B cell (primary cell): ENCODE measurements at regions not wholly inside any gene's neighbourhood (a gene's known extent, or its start where the extent isn't known, plus 50 kb on each side); places are given as distances from the start of the nearest gene placed in this dataset.

ENCODE experiments used
- ATAC-seq: fragments of 200-7000 bp; cut with Tn5 transposase; one replicate; pipeline ENCODE4 v1.10.0; 2021; ENCODE audit warnings: low read depth, mild to moderate bottlenecking, moderate number of reproducible peaks, moderate library complexity
- CTCF ChIA-PET: fragments of 350-600 bp; sonication (Branson Sonifier 250); formaldehyde crosslinking; loops from one replicate; lab custom pipeline; 2021; ENCODE audit warnings: antibody characterized with exemption, inconsistent platforms; lab: Charles Lee
- POLR2A ChIA-PET: fragments of 350-600 bp; sonication (Branson Sonifier 250); formaldehyde crosslinking; loops from one replicate; lab custom pipeline; 2021; ENCODE audit warnings: antibody characterized with exemption; lab: Charles Lee
- DNase-seq: peaks from one replicate; pipeline ENCODE4 v3.0.0; 2013
- H2AFZ ChIP-seq: 2 replicates; pipeline ENCODE4 v1.6.1; 2012; ENCODE audit warnings: mild to moderate bottlenecking, low read depth, low read length; ENCODE audit not compliant: insufficient read depth, poor library complexity, severe bottlenecking
- H3K27ac ChIP-seq, 2 donors: 1 replicate in 1 of 2; 2 replicates in 1 of 2; pipeline ENCODE4 v1.5.1; 2012 to 2013; ENCODE audit warnings: low read length in 2 of 2, mild to moderate bottlenecking in 2 of 2, moderate library complexity in 1 of 2
- H3K27me3 ChIP-seq, 4 experiments: fragments of 200-600 bp in 1 of 4; sonication (generic) in 1 of 4; replicated peaks in 1 of 4; 1 replicate in 2 of 4; 2 replicates in 2 of 4; pipeline versions ENCODE4 v1.6.1 to v1.7.0; 2013 to 2016; ENCODE audit warnings: low read length in 3 of 4, mild to moderate bottlenecking in 2 of 4, mixed read lengths in 1 of 4, moderate library complexity in 1 of 4; ENCODE audit not compliant: insufficient read depth in 4 of 4, control insufficient read depth in 3 of 4; ENCODE audit errors: control extremely low read depth in 1 of 4
- H3K36me3 ChIP-seq, 2 experiments: replicated peaks in 1 of 2; 1 replicate in 1 of 2; 2 replicates in 1 of 2; pipeline versions ENCODE4 v1.6.1 to v1.7.1; 2013; ENCODE audit warnings: low read length in 1 of 2; ENCODE audit not compliant: insufficient read depth in 2 of 2, control insufficient read depth in 1 of 2; ENCODE audit errors: control extremely low read depth in 1 of 2, extremely low read depth in 1 of 2
- H3K4me1 ChIP-seq, 2 donors: fragments of 200-600 bp in 1 of 2; sonication (generic) in 1 of 2; 1 replicate in 1 of 2; 2 replicates in 1 of 2; pipeline versions ENCODE4 v1.5.1 to v1.6.1; 2013 to 2017; ENCODE audit warnings: low read length in 2 of 2; ENCODE audit not compliant: control insufficient read depth in 2 of 2, insufficient read depth in 2 of 2
- H3K4me2 ChIP-seq: replicated peaks from 2 replicates; pipeline ENCODE3; 2012; ENCODE audit warnings: mild to moderate bottlenecking, low read depth, low read length; ENCODE audit not compliant: poor library complexity, severe bottlenecking
- H3K4me3 ChIP-seq, 5 experiments: fragments of 200-600 bp in 1 of 5; sonication (generic) in 1 of 5; 1 replicate in 3 of 5; 2 replicates in 2 of 5; pipeline versions ENCODE4 v1.5.1 to v1.7.0; 2011 to 2016; ENCODE audit warnings: low read length in 4 of 5, mild to moderate bottlenecking in 4 of 5, low read depth in 2 of 5, control low read depth in 1 of 5, moderate library complexity in 1 of 5; ENCODE audit not compliant: insufficient read depth in 1 of 5; ENCODE audit errors: control extremely low read depth in 1 of 5, extremely low read depth in 1 of 5
- H3K79me2 ChIP-seq: fragments of 200-600 bp; sonication (generic); one replicate; pipeline ENCODE4 v1.6.0; 2016; ENCODE audit warnings: low read length; ENCODE audit not compliant: control insufficient read depth, insufficient read depth
- H3K9ac ChIP-seq: fragments of 200-600 bp; sonication (generic); 2 replicates; pipeline ENCODE4 v1.6.1; 2017; ENCODE audit warnings: mild to moderate bottlenecking, low read length, moderate library complexity
- H3K9me3 ChIP-seq, 3 donors: one replicate each; pipeline versions ENCODE4 v1.6.1 to v1.7.1; 2013; ENCODE audit warnings: low read length in 2 of 3; ENCODE audit not compliant: control insufficient read depth in 2 of 3, insufficient read depth in 1 of 3; ENCODE audit errors: control extremely low read depth in 1 of 3
- H4K20me1 ChIP-seq: 2 replicates; pipeline ENCODE4 v1.6.0; 2012; ENCODE audit warnings: mild to moderate bottlenecking, low read length; ENCODE audit not compliant: insufficient read depth, control insufficient read depth, poor library complexity, severe bottlenecking
- H3K27ac Mint-ChIP-seq: one replicate; pipeline ENCODE4 v1.8.0; 2021; ENCODE audit warnings: mixed read lengths
- H3K27me3 Mint-ChIP-seq: one replicate; pipeline ENCODE4 v1.8.0; 2021; ENCODE audit warnings: mixed read lengths
- H3K4me1 Mint-ChIP-seq: one replicate; pipeline ENCODE4 v1.8.0; 2021; ENCODE audit warnings: mixed read lengths
- H3K4me3 Mint-ChIP-seq: one replicate; pipeline ENCODE4 v1.8.0; 2021; ENCODE audit warnings: mixed read lengths
- H3K9me3 Mint-ChIP-seq: one replicate; pipeline ENCODE4 v1.8.0; 2022; ENCODE audit warnings: mixed read lengths; ENCODE audit not compliant: insufficient read depth
- CTCF ChIP-seq: fragments of 200-600 bp; IDR thresholded peaks from one replicate; pipeline ENCODE4 v1.8.0; 2022; ENCODE audit warnings: antibody characterized with exemption, mild to moderate bottlenecking
- EZH2 ChIP-seq: IDR thresholded peaks from 2 replicates; pipeline ENCODE4 v1.6.1; 2012; ENCODE audit warnings: borderline replicate concordance, low read depth, mild to moderate bottlenecking, moderate library complexity, low read length; ENCODE audit not compliant: insufficient read depth, poor library complexity, severe bottlenecking
- WGBS: methylation state at CpG from one replicate; pipeline ENCODE4 v1.1.5; 2013; ENCODE audit warnings: missing lambda C conversion rate; ENCODE audit not compliant: insufficient coverage; 5-methylcytosine and 5-hydroxymethylcytosine counted together
- intact Hi-C: fragments of 100-400 bp; cut with micrococcal nuclease; formaldehyde crosslinking; loops from one replicate; pipeline ENCODE4 v1.10.0; 2022

DNA sequence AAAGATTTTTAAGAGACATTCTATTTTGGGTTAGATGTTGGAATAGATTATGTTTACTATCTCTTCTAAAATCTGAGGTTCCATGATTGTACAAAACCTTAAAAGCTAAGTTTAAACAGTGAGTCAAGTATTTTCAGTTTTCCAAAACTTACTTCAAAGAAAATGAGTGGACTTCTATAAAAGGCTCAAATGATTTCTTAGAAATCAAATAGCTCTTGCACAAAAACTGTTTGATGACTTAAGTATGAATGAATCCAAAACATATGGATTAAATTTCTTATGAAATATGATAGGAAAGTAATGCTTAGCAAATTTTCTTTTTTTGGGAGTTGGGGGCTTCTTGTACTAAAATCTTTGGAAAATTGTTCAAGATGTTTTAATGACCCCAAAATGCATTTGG lies 837.3 kb upstream of the SLC35B3 start:
- Histone ChIP-seq H3K9me3 (no peaks in the 10 kb centered on the region), H3K36me3 (no peaks in the 10 kb centered on the region), H4K20me1 (no peaks in the 10 kb centered on the region), H3K79me2 (no peaks in the 10 kb centered on the region), H3K4me2 (no peak overlapping the region), H2AFZ (no peak overlapping the region), H3K4me3 (no peak overlapping the region), H3K9ac (no peak overlapping the region), H3K27ac (no peak overlapping the region), H3K4me1 (no peaks in the 10 kb centered on the region), H3K27me3 (no peaks in the 10 kb centered on the region)
- Mint-ChIP-seq H3K4me1 (no peaks in the 10 kb centered on the region), H3K4me3 (no peak overlapping the region), H3K27me3 (no peaks in the 10 kb centered on the region), H3K27ac (no peak overlapping the region), H3K9me3 (peaks cover 2% of the 10 kb centered on the region)
- intact Hi-C loops: no loop called here
- ChIA-PET POLR2A (no interaction called here), CTCF (no interaction called here)
- DNase-seq (no peak), ATAC-seq (no peak)
- TF ChIP-seq CTCF (no peak), EZH2 (no peak)

- intact Hi-C loops: no loop called here
Observed at GRCh38 chr6:9266741-9267140, 831.4 kb upstream of the SLC35B3 start.

More at GRCh38 chr6:9266741-9267140, 831.4 kb upstream of the SLC35B3 start:
- no peak overlapping the region for H3K4me3 Mint-ChIP-seq
- H3K27me3 ChIP-seq: no peaks in the 10 kb centered on the region
- DNase-seq (no peak), ATAC-seq (no peak)
- no peaks in the 10 kb centered on the region for H3K4me1 ChIP-seq
- no peaks in the 10 kb centered on the region for H3K4me1 Mint-ChIP-seq
- no peak overlapping the region for H3K4me2 ChIP-seq
- H3K9me3 Mint-ChIP-seq: peaks cover 2% of the 10 kb centered on the region
- no peaks in the 10 kb centered on the region for H3K27me3 Mint-ChIP-seq
- CTCF ChIA-PET: no interaction called here
- no peaks in the 10 kb centered on the region for H3K9me3 ChIP-seq
- no peak overlapping the region for H3K9ac ChIP-seq
- H3K4me3 ChIP-seq: no peak overlapping the region
- POLR2A ChIA-PET: no interaction called here
- no peak overlapping the region for H3K27ac ChIP-seq
- H3K27ac Mint-ChIP-seq: no peak overlapping the region
- H3K36me3 ChIP-seq: no peaks in the 10 kb centered on the region
- no peaks in the 10 kb centered on the region for H3K79me2 ChIP-seq
- no peak overlapping the region for H2AFZ ChIP-seq
- WGBS: no CpG with 5 or more reads among the region's 1 CpG
- no peaks in the 10 kb centered on the region for H4K20me1 ChIP-seq
- no peak for TF ChIP-seq CTCF
- no peak for TF ChIP-seq EZH2
